ENCODE measurements at regions not wholly inside any gene's neighbourhood (a gene's known extent, or its start where the extent isn't known, plus 50 kb on each side); places are given as distances from the start of the nearest gene placed in this dataset.

GRCh38 chr2:149653831-149654445 lies 66.4 kb upstream of the MMADHC start:
- H3K9me3 Mint-ChIP-seq (ENCODE audit: low read depth, unreplicated experiment) = no peaks in the 10 kb centered on the region
- H3K4me1 Mint-ChIP-seq (ENCODE audit: low read depth, unreplicated experiment) = peaks cover 11% of the 10 kb centered on the region
- CTCF ChIA-PET = no interaction called here
- H3K36me3 Mint-ChIP-seq (ENCODE audit: insufficient read depth, unreplicated experiment) = no peaks in the 10 kb centered on the region
- no TSS peak for BruUV-seq (replicated peaks)
- H3K27ac Mint-ChIP-seq (ENCODE audit: unreplicated experiment) = no peak overlapping the region
- intact Hi-C loops (cut with micrococcal nuclease; ENCODE audit: unreplicated experiment) = no loop called here
- no peaks in the 10 kb centered on the region for H3K27me3 Mint-ChIP-seq (ENCODE audit: unreplicated experiment)
- no peak for DNase-seq
- H3K4me3 Mint-ChIP-seq (ENCODE audit: low read depth, unreplicated experiment) = no peak overlapping the region
- TF ChIP-seq CTCF (IDR thresholded peaks at IDR 0.05; ENCODE audit: unreplicated experiment) = no peak

- no peaks in the 10 kb centered on the region for H3K9me3 Mint-ChIP-seq (ENCODE audit: low read depth, unreplicated experiment)
- H3K36me3 Mint-ChIP-seq (ENCODE audit: insufficient read depth, unreplicated experiment) = no peaks in the 10 kb centered on the region
- no TSS peak for BruUV-seq (replicated peaks)
- intact Hi-C loops (cut with micrococcal nuclease; ENCODE audit: unreplicated experiment) = no loop called here
- peaks cover 21% of the 10 kb centered on the region for H3K4me1 Mint-ChIP-seq (ENCODE audit: low read depth, unreplicated experiment)
- H3K27me3 Mint-ChIP-seq (ENCODE audit: unreplicated experiment) = no peaks in the 10 kb centered on the region
- H3K4me3 Mint-ChIP-seq (ENCODE audit: low read depth, unreplicated experiment) = no peak overlapping the region
- DNase-seq = no peak
- no peak for TF ChIP-seq CTCF (IDR thresholded peaks at IDR 0.05; ENCODE audit: unreplicated experiment)
- CTCF ChIA-PET = no interaction called here
- H3K27ac Mint-ChIP-seq (ENCODE audit: unreplicated experiment) = no peak overlapping the region
Measured at GRCh38 chr2:149652926-149653325, 65.4 kb upstream of the MMADHC start.

- Mint-ChIP-seq H3K9me3 (ENCODE audit: low read depth, unreplicated experiment) (no peaks in the 10 kb centered on the region), H3K36me3 (ENCODE audit: insufficient read depth, unreplicated experiment) (no peaks in the 10 kb centered on the region), H3K27me3 (ENCODE audit: unreplicated experiment) (no peaks in the 10 kb centered on the region), H3K4me3 (ENCODE audit: low read depth, unreplicated experiment) (no peak overlapping the region), H3K27ac (ENCODE audit: unreplicated experiment) (no peak overlapping the region), H3K4me1 (ENCODE audit: low read depth, unreplicated experiment) (peaks cover 25% of the 10 kb centered on the region)
- BruUV-seq (replicated peaks) = no TSS peak
- no peak for DNase-seq
- CTCF ChIA-PET = interaction anchor here (1.0 kb wide), 1 partner anchor 23 kb away, joined by 3 read pairs; no protein-coding TSS in a partner anchor
- intact Hi-C loops (cut with micrococcal nuclease; ENCODE audit: unreplicated experiment) = no loop called here
- no peak for TF ChIP-seq CTCF (IDR thresholded peaks at IDR 0.05; ENCODE audit: unreplicated experiment)
Measured at GRCh38 chr2:149652526-149652925, 65.0 kb upstream of the MMADHC start.

GRCh38 chr2:149651229-149651628 lies 63.7 kb upstream of the MMADHC start:
- no peaks in the 10 kb centered on the region for H3K9me3 Mint-ChIP-seq (ENCODE audit: low read depth, unreplicated experiment)
- H3K27me3 Mint-ChIP-seq (ENCODE audit: unreplicated experiment) = no peaks in the 10 kb centered on the region
- no peak for DNase-seq
- no peak for TF ChIP-seq CTCF (IDR thresholded peaks at IDR 0.05; ENCODE audit: unreplicated experiment)
- no peak overlapping the region for H3K27ac Mint-ChIP-seq (ENCODE audit: unreplicated experiment)
- BruUV-seq (replicated peaks) = no TSS peak
- CTCF ChIA-PET = no interaction called here
- H3K4me3 Mint-ChIP-seq (ENCODE audit: low read depth, unreplicated experiment) = no peak overlapping the region
- peaks cover 25% of the 10 kb centered on the region for H3K4me1 Mint-ChIP-seq (ENCODE audit: low read depth, unreplicated experiment)
- no peaks in the 10 kb centered on the region for H3K36me3 Mint-ChIP-seq (ENCODE audit: insufficient read depth, unreplicated experiment)
- intact Hi-C loops (cut with micrococcal nuclease; ENCODE audit: unreplicated experiment) = no loop called here

All from Calu3 (cell line).